ENCODE measurements at regions not wholly inside any gene's neighbourhood (a gene's known extent, or its start where the extent isn't known, plus 50 kb on each side); places are given as distances from the start of the nearest gene placed in this dataset.

DNA sequence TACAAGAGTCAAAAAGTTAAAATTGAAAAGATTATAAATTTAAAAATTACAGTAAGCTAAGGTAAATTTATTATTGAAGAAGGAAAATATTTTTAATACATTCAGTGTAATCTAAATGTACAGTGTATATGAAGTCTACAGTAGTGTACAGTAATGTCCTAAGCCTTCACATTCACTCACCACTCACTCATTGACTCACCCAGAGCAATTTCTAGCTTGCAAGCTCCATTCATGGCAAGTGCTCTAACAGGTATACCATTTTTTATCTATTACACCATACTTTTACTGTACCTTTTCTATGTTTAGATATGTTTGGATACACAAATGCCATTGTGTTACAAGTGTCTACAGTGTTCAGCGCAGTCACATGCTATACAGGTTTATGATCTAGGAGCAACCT lies 389.7 kb downstream of the RASEF start:
- no peaks in the 10 kb centered on the region for H3K4me1 Mint-ChIP-seq (ENCODE audit: low read depth)
- H3K9me3 Mint-ChIP-seq = no peaks in the 10 kb centered on the region
- intact Hi-C loops (cut with micrococcal nuclease) = no loop called here
- H3K4me3 Mint-ChIP-seq = no peak overlapping the region
- no peaks in the 10 kb centered on the region for H3K36me3 Mint-ChIP-seq (ENCODE audit: low read depth)
- H3K27me3 Mint-ChIP-seq = no peaks in the 10 kb centered on the region
- H3K27ac Mint-ChIP-seq = no peak overlapping the region

DNA sequence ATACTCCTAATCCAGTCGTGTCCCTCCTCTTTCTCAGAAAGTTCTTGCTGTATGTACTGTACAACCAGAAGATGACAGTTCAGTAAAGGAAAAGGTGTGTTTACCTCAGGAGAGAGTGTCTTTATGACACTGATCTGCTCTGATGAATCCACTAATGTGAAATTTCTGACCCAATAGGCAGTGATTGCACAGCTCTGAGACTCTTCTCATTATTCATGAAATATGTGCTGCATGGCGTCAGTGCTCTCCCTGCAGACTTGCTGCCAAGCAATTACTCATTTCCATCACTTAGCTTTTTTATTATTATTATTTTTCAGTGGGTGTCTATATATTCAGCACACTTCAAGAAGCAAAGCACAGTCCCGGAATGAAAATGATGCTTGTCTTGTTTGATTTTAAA lies 389.0 kb downstream of the RASEF start:
- intact Hi-C loops (cut with micrococcal nuclease) = no loop called here
- Mint-ChIP-seq H3K27ac (no peak overlapping the region), H3K27me3 (no peaks in the 10 kb centered on the region), H3K4me1 (ENCODE audit: low read depth) (no peaks in the 10 kb centered on the region), H3K4me3 (no peak overlapping the region), H3K36me3 (ENCODE audit: low read depth) (no peaks in the 10 kb centered on the region), H3K9me3 (no peaks in the 10 kb centered on the region)

DNA sequence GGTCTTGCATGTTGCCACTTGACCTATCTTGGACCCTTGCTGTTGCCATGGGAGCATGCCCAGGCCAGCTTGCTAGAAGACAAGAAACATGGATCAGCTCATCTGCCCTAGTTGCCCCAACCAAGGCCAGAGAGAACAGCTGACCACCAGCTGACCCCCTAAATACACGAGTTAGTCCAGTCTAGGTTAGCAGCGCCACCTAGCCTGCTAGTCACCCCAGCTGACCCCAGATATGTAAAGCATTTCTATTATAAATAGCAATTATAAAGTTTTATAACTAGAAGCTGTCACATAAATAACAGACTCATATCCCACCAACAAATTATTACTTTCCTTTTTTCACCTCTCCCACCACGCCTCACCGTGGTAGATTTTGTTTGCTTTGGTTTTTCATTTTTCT lies 387.8 kb downstream of the RASEF start:
- no peak overlapping the region for H3K4me3 Mint-ChIP-seq
- no peaks in the 10 kb centered on the region for H3K27me3 Mint-ChIP-seq
- no peaks in the 10 kb centered on the region for H3K4me1 Mint-ChIP-seq (ENCODE audit: low read depth)
- intact Hi-C loops (cut with micrococcal nuclease) = no loop called here
- no peak overlapping the region for H3K27ac Mint-ChIP-seq
- H3K36me3 Mint-ChIP-seq (ENCODE audit: low read depth) = no peaks in the 10 kb centered on the region
- no peaks in the 10 kb centered on the region for H3K9me3 Mint-ChIP-seq

DNA sequence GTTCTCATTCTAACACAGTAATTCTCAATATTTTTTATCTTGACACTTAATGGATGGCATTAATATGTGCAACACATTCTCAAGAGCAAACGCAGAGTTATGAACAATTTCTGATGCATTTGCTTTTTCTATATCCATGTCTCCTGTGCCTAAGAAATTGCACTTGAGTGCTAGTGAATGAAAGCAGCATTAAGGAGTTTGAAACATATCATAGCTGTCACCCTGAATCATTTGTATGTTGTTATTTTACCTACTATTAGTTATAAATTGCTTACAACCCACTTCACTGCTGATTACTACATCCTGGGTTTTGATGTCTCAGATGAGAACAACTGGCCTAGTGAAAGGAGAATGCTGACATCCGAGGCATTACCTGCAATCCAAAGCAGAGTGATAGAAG lies 387.3 kb downstream of the RASEF start:
- intact Hi-C loops (cut with micrococcal nuclease) = no loop called here
- Mint-ChIP-seq H3K36me3 (ENCODE audit: low read depth) (no peaks in the 10 kb centered on the region), H3K4me1 (ENCODE audit: low read depth) (no peaks in the 10 kb centered on the region), H3K27ac (no peak overlapping the region), H3K27me3 (no peaks in the 10 kb centered on the region), H3K9me3 (no peaks in the 10 kb centered on the region), H3K4me3 (no peak overlapping the region)

DNA sequence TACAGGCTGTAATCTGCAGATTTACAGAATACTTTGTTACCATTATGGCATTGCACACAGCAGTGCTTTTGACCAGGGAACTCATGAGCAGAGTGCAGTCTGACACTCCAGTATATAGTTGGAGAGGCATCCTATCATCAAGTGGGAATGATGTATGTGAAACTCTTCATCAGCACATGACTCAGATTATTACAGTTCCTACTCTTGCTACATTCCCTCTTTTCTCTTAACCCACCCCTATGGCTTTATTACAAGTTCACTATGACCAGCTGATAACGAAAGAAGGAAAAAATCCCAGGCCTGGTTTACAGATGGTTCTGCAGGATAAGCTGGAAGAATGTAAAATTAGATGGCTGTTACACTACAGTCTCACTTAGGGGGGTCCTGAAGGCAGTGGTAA lies 385.9 kb downstream of the RASEF start:
- Mint-ChIP-seq H3K27ac (no peak overlapping the region), H3K4me3 (no peak overlapping the region), H3K9me3 (no peaks in the 10 kb centered on the region), H3K27me3 (no peaks in the 10 kb centered on the region), H3K4me1 (ENCODE audit: low read depth) (no peaks in the 10 kb centered on the region), H3K36me3 (ENCODE audit: low read depth) (no peaks in the 10 kb centered on the region)
- intact Hi-C loops (cut with micrococcal nuclease) = no loop called here

DNA sequence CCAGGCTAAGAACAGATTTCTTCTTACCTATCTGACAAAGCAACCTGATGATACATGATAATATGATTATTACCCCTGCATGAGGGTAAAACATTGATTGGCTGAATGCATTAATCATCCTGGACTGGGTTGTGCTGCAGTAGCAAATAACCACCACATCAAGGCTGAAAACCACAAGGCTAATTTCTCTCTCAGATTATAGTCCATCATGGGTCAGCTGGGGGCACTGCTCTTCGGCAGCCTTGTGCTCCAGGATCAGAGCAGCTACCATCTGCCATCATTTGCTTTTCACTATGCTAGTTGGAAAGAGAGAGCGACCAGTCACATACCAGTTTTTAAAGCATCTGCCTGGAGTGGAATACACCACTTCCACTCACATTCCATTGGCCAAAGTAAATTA lies 383.5 kb downstream of the RASEF start:
- Mint-ChIP-seq H3K4me3 (no peak overlapping the region), H3K27me3 (no peaks in the 10 kb centered on the region), H3K36me3 (ENCODE audit: low read depth) (no peaks in the 10 kb centered on the region), H3K9me3 (peaks cover 3% of the 10 kb centered on the region), H3K4me1 (ENCODE audit: low read depth) (no peaks in the 10 kb centered on the region), H3K27ac (no peak overlapping the region)
- intact Hi-C loops (cut with micrococcal nuclease) = no loop called here

DNA sequence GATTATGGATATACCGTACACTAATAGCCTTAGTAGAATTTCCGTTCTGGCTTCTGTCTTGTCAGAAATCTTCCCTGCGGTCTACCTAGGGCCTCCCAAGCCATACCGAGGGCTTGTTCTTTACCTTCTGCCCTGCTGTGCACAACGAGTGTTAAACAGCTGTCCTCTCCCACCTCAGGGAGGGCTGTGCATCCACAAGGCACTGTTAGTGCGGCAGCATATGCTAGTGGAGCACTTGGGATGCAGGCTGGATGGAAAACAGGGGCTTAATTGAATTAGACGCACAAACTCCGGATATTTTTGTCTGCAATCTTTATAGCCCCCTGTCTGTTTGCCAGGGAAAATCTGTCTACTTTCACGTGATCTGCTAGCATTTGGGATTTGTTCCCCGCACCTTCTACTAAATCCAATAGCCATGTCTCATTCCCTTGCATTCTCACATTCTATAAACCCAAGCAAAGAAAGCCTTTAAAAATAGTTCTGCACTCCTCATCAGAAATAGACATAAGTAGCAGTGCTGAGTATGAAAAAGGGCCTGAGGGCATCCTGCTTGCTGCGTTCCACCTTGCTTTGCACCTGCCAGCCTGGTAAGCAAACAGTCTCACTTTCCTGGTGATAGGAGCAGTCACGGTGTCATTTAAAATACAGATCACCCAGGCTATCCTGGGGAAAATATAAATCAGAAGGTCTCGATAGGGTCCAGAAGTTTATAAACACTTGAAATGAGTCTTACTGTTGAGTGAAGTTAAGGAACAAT lies 382.6 kb downstream of the RASEF start:
- H3K36me3 Mint-ChIP-seq (ENCODE audit: low read depth) = no peaks in the 10 kb centered on the region
- no peaks in the 10 kb centered on the region for H3K4me1 Mint-ChIP-seq (ENCODE audit: low read depth)
- H3K4me3 Mint-ChIP-seq = no peak overlapping the region
- no peak overlapping the region for H3K27ac Mint-ChIP-seq
- intact Hi-C loops (cut with micrococcal nuclease) = no loop called here
- H3K27me3 Mint-ChIP-seq = no peaks in the 10 kb centered on the region
- peaks cover 12% of the 10 kb centered on the region for H3K9me3 Mint-ChIP-seq

DNA sequence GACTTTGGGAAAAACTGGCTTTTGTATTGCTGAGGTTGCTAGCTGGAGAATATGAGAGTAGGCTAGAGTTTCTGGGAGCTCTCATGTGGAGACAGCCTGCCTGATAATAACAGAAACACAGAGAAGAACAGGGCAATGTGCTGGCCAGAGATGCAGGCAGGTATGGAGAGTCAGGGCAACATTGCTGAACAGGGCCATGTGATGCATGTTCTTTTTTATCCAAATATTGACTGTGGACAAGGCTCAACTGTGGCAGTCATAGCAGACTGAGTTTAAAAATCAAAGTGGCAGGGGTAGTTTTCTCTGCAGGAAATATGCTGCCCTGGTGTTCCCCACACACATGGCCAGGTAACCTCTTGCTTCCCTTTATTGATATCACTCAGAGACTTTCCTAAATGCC lies 381.1 kb downstream of the RASEF start:
- no peaks in the 10 kb centered on the region for H3K36me3 Mint-ChIP-seq (ENCODE audit: low read depth)
- intact Hi-C loops (cut with micrococcal nuclease) = no loop called here
- no peaks in the 10 kb centered on the region for H3K27me3 Mint-ChIP-seq
- H3K9me3 Mint-ChIP-seq = peaks cover 21% of the 10 kb centered on the region
- no peaks in the 10 kb centered on the region for H3K4me1 Mint-ChIP-seq (ENCODE audit: low read depth)
- no peak overlapping the region for H3K27ac Mint-ChIP-seq
- H3K4me3 Mint-ChIP-seq = no peak overlapping the region

DNA sequence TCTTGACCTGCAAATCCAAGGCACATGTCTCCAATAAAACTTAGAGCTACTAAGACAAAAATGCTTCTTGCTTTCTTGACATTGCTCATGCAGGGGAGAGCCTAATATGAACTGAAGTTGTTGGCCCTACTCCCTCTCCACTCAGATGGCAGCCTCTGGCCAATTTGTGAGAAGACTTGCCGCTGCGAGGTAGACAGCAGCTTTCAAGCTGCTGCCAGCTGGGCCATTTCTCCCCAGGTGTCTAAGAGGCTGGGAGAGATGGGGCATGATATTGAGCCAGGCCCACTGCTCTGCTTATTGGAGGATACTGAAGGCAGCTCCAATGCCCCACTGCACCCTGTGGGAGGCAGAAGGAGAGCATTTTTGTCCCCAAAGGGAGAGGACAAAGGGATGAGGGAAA lies 380.5 kb downstream of the RASEF start:
- intact Hi-C loops (cut with micrococcal nuclease) = no loop called here
- Mint-ChIP-seq H3K9me3 (peaks cover 22% of the 10 kb centered on the region), H3K36me3 (ENCODE audit: low read depth) (no peaks in the 10 kb centered on the region)

DNA sequence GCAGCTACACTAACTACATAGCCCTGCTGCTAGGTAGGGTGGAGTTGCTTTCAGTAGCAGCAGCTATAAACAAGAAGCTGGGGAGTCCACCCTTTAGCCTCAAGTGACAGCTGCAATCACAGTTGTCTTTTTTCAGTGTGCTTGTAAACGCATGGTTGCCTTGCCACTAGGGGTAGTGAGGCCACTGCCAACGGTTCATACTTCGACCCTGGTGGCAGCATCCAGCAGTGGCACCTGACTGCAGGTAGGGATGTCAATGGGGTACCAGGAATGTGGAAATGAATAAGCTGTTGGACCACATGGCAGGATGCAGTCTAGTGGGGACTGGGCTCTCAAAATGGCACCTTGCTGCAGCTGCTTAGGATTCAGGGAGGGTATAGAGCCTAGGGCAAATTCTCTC lies 367.2 kb downstream of the RASEF start:
- H3K36me3 Mint-ChIP-seq (ENCODE audit: low read depth) = no peaks in the 10 kb centered on the region

More for the DNA sequence above, 380.5 kb downstream of the RASEF start:
- no peak overlapping the region for H3K27ac Mint-ChIP-seq
- no peaks in the 10 kb centered on the region for H3K4me1 Mint-ChIP-seq (ENCODE audit: low read depth)
- H3K4me3 Mint-ChIP-seq = no peak overlapping the region
- H3K27me3 Mint-ChIP-seq = no peaks in the 10 kb centered on the region

DNA sequence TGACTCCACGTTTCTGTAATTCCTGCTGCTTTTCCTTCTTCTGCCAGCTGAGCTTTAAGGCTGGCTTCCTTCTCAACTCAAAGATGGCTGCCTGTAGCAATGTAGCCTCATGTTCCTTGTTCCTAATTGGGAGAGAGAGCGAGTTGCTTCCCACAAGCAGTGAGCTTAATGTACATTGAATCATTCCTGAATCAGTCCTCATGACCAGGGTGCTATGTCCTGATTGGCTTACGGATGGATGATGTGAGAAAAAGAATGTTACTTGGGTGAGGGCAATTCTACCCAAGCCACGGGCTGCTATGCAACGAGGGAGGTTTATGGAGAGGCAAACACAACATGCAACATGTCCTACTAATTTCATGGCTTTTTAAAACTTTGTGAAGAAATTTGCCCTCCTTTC lies 356.2 kb downstream of the RASEF start:
- no peak overlapping the region for H3K4me3 Mint-ChIP-seq
- H3K4me1 Mint-ChIP-seq (ENCODE audit: low read depth) = no peaks in the 10 kb centered on the region
- peaks cover 35% of the 10 kb centered on the region for H3K9me3 Mint-ChIP-seq
- H3K27ac Mint-ChIP-seq = no peak overlapping the region
- H3K36me3 Mint-ChIP-seq (ENCODE audit: low read depth) = no peaks in the 10 kb centered on the region
- H3K27me3 Mint-ChIP-seq = no peaks in the 10 kb centered on the region
- intact Hi-C loops (cut with micrococcal nuclease) = no loop called here

More for the DNA sequence above, 367.2 kb downstream of the RASEF start:
- H3K27ac Mint-ChIP-seq = no peak overlapping the region
- H3K9me3 Mint-ChIP-seq = peaks cover 35% of the 10 kb centered on the region
- H3K4me3 Mint-ChIP-seq = no peak overlapping the region
- intact Hi-C loops (cut with micrococcal nuclease) = no loop called here
- no peaks in the 10 kb centered on the region for H3K27me3 Mint-ChIP-seq
- H3K4me1 Mint-ChIP-seq (ENCODE audit: low read depth) = no peaks in the 10 kb centered on the region

DNA sequence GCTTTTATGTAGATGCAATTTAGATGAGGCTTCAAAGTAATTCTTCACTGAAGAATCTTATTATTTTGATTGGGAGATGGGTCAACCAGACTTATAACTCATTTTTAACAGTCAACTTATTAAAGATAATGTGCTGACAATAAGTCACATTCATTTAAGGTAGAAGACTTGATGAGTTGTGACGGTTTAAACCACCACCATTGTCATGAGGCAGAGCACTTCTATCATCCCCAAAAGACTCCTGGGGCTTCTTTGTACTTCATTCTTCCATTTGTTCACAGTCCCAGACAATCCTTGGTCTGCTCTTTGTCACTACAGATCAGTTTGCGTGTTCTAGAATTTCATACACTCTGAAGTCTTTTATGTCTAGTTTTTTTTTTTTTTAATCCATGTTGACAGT lies 346.1 kb downstream of the RASEF start:
- H3K36me3 Mint-ChIP-seq (ENCODE audit: low read depth) = no peaks in the 10 kb centered on the region
- no peak overlapping the region for H3K27ac Mint-ChIP-seq

DNA sequence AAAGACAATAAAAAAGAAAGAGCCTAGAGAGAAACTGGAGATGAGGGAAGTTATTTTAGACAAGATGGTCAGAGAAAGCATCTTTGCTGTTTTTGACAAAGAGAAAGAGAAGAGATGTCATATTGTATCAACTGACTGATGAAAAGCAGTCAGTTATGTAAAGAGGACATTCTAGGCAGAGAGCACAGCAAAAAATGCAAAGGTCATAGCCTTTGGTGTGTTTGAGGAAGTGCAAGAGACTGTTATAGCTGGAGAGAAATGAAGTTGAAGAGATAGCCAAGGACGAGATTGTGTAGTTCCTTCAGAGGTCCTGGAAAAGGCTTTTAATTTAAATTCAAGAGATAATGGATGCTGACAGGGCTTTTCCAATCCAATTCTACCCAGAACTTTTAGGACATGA lies 342.4 kb downstream of the RASEF start:
- Mint-ChIP-seq H3K4me1 (ENCODE audit: low read depth) (no peaks in the 10 kb centered on the region), H3K27ac (no peak overlapping the region), H3K36me3 (ENCODE audit: low read depth) (no peaks in the 10 kb centered on the region), H3K9me3 (no peaks in the 10 kb centered on the region), H3K27me3 (no peaks in the 10 kb centered on the region), H3K4me3 (no peak overlapping the region)
- intact Hi-C loops (cut with micrococcal nuclease) = no loop called here

More for the DNA sequence above, 346.1 kb downstream of the RASEF start:
- Mint-ChIP-seq H3K9me3 (no peaks in the 10 kb centered on the region), H3K27me3 (no peaks in the 10 kb centered on the region), H3K4me1 (ENCODE audit: low read depth) (no peaks in the 10 kb centered on the region), H3K4me3 (no peak overlapping the region)
- intact Hi-C loops (cut with micrococcal nuclease) = no loop called here

DNA sequence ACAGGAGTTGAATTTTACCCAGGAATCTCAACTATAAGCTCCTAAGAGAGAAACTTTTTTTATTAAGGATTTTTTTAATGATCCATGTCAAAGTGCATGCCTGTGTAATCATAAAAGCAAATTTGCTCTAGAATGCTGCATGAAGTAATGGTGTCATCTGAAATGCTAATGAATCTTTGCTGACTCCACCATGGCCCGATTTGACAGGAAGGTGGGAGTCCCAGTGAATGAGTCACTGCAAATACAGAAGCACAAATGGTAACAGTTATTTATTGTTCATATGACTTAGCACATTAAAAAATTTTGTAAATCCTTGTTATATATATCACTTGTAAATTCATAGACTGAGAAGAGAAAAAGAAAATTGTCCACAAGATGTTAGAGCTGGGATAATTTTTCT lies 341.3 kb downstream of the RASEF start:
- H3K9me3 Mint-ChIP-seq = no peaks in the 10 kb centered on the region
- H3K36me3 Mint-ChIP-seq (ENCODE audit: low read depth) = no peaks in the 10 kb centered on the region
- H3K27me3 Mint-ChIP-seq = no peaks in the 10 kb centered on the region
- no peaks in the 10 kb centered on the region for H3K4me1 Mint-ChIP-seq (ENCODE audit: low read depth)
- H3K4me3 Mint-ChIP-seq = no peak overlapping the region
- H3K27ac Mint-ChIP-seq = no peak overlapping the region
- intact Hi-C loops (cut with micrococcal nuclease) = no loop called here

DNA sequence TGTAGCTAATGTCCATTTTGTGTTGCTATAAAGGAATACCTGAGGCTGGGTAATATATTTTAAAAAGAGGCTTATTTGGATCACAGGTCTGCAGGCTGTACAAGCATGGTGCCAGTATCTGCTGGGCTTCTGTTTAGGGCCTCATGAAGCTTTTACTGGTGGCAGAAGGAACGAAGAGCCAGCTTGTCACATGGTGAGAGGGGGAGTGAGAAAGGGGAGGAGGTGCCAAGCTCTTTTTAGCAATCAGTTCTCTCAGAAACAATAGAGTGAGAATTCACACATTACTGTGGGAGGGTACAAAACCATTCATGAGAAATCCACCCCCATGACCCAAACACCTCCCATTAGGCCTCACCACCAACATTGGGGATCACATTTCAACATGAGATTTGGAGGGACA lies 340.9 kb downstream of the RASEF start:
- no peaks in the 10 kb centered on the region for H3K36me3 Mint-ChIP-seq (ENCODE audit: low read depth)
- intact Hi-C loops (cut with micrococcal nuclease) = no loop called here

More for the DNA sequence above, 340.9 kb downstream of the RASEF start:
- Mint-ChIP-seq H3K27me3 (no peaks in the 10 kb centered on the region), H3K4me1 (ENCODE audit: low read depth) (no peaks in the 10 kb centered on the region), H3K27ac (no peak overlapping the region), H3K4me3 (no peak overlapping the region), H3K9me3 (no peaks in the 10 kb centered on the region)

Measured in dendritic cell treated with granulocyte-macrophage colony-stimulating factor and Interleukin-4, amounts not matched to agents 40 ng/mL and 50 ng/mL, for 4 days (primary cell).